ENCODE measurements at regions not wholly inside any gene's neighbourhood (a gene's known extent, or its start where the extent isn't known, plus 50 kb on each side); places are given as distances from the start of the nearest gene placed in this dataset.

- H4K20me1 ChIP-seq (replicated peaks; ENCODE audit: control insufficient read depth, insufficient read depth, low read length): no peaks in the 10 kb centered on the region
- FAIRE-seq: no peak
- no peak for DNase-seq (ENCODE audit: extremely low read depth in 1 of 4, low spot score in 3 of 4)
- no peak for ATAC-seq
- in situ Hi-C loops (cut with MboI): no loop called here
- no peaks in the 10 kb centered on the region for H3K9me3 ChIP-seq (replicated peaks; ENCODE audit: control insufficient read depth, insufficient read depth, low read depth, low read length)
- POLR2A ChIA-PET: no interaction called here
- no peak overlapping the region for H3K27ac ChIP-seq (ENCODE audit: extremely low read depth, low read depth, low read length)
- H3K4me1 ChIP-seq (replicated peaks in 1 of 2; ENCODE audit: control insufficient read depth in 2 of 2, insufficient read depth in 2 of 2, low read length in 2 of 2): no peaks in the 10 kb centered on the region
- no peaks in the 10 kb centered on the region for H3K27me3 ChIP-seq (ENCODE audit: control insufficient read depth in 2 of 2, insufficient read depth in 2 of 2, low read length in 2 of 2)
- TF ChIP-seq SREBF2 (CRISPR knock-in tag; IDR thresholded peaks at IDR 0.05): no peak
- H3K4me3 ChIP-seq: no peak overlapping the region
- H3K79me2 ChIP-seq (ENCODE audit: control insufficient read depth, insufficient read depth, low read length): no peaks in the 10 kb centered on the region
- no peak overlapping the region for H2AFZ ChIP-seq (ENCODE audit: low read depth, low read length)
- no peaks in the 10 kb centered on the region for H3K9me1 ChIP-seq (ENCODE audit: control insufficient read depth, insufficient read depth, low read length)
- no peaks in the 10 kb centered on the region for H3K36me3 ChIP-seq (ENCODE audit: control insufficient read depth, insufficient read depth, low read length)
- H3K4me2 ChIP-seq (ENCODE audit: insufficient read depth, low read length): no peak overlapping the region
- H3K9ac ChIP-seq (ENCODE audit: insufficient read depth in 1 of 2, low read depth in 2 of 2, low read length in 2 of 2): no peak overlapping the region
- BruUV-seq (replicated peaks): no TSS peak
- WGBS (ENCODE audit: insufficient coverage, low coverage, missing lambda C conversion rate): 0% methylated on average over 2 of the region's 2 CpGs
- CTCF ChIA-PET (ENCODE audit: low intra/inter-chr PET ratio): no interaction called here
- intact Hi-C loops (cut with micrococcal nuclease): no loop called here
These were observed 225.0 kb upstream of the SMIM21 start for GRCh38 chr18:75652528-75652927.

DNA sequence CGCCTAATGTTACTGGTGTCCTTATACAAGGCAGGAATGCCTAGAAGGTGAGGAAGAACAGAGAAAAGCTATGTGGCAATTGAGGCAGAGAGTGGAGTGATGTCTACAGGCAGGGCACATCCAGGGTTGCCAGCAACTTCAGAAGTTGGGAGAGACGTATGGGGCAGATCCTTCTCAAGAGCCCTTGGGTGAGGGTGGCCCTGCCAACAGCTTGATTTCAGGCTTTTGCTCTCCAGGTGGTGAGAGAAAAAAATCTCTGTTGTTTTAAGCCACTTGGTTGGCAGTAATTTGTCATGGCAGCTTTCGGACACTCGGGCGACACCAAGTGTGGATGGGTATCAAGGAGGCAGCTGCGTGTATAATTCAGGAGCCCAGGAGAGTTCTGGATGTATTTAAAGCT, 217.4 kb upstream of the SMIM21 start:
- Histone ChIP-seq H3K27ac (ENCODE audit: extremely low read depth, low read depth, low read length) (no peak overlapping the region), H3K9me3 (replicated peaks; ENCODE audit: control insufficient read depth, insufficient read depth, low read depth, low read length) (no peaks in the 10 kb centered on the region), H2AFZ (ENCODE audit: low read depth, low read length) (no peak overlapping the region), H3K4me1 (replicated peaks in 1 of 2; ENCODE audit: control insufficient read depth in 2 of 2, insufficient read depth in 2 of 2, low read length in 2 of 2) (no peaks in the 10 kb centered on the region), H3K4me2 (ENCODE audit: insufficient read depth, low read length) (no peak overlapping the region), H4K20me1 (replicated peaks; ENCODE audit: control insufficient read depth, insufficient read depth, low read length) (no peaks in the 10 kb centered on the region), H3K9ac (ENCODE audit: insufficient read depth in 1 of 2, low read depth in 2 of 2, low read length in 2 of 2) (no peak overlapping the region), H3K9me1 (ENCODE audit: control insufficient read depth, insufficient read depth, low read length) (no peaks in the 10 kb centered on the region), H3K79me2 (ENCODE audit: control insufficient read depth, insufficient read depth, low read length) (no peaks in the 10 kb centered on the region), H3K36me3 (ENCODE audit: control insufficient read depth, insufficient read depth, low read length) (no peaks in the 10 kb centered on the region), H3K27me3 (ENCODE audit: control insufficient read depth in 2 of 2, insufficient read depth in 2 of 2, low read length in 2 of 2) (peaks cover 0 to 5% of the 10 kb centered on the region in 2 experiments; a peak in 1 of 5 replicates), H3K4me3 (no peak overlapping the region)
- ATAC-seq: no peak
- ChIA-PET POLR2A (no interaction called here), CTCF (ENCODE audit: low intra/inter-chr PET ratio) (no interaction called here)
- no peak for TF ChIP-seq MAFF (IDR thresholded peaks at IDR 0.05; ENCODE audit: low read length)
- no peak for TF ChIP-seq ZNF76 (CRISPR knock-in tag; IDR thresholded peaks at IDR 0.05; ENCODE audit: borderline replicate concordance)
- no peak for TF ChIP-seq POLR2AphosphoS5 (IDR thresholded peaks at IDR 0.05; ENCODE audit: control insufficient read depth, insufficient read depth, low read depth, low read length)
- no peak for FAIRE-seq
- no TSS peak for BruUV-seq (replicated peaks)
- intact Hi-C loops (cut with micrococcal nuclease) (no loop called here), in situ Hi-C loops (cut with MboI) (no loop called here)
- DNase-seq (ENCODE audit: extremely low read depth in 1 of 4, low spot score in 3 of 4): no peak
- 0% methylated on average over 6 of the region's 6 CpGs for WGBS (ENCODE audit: insufficient coverage, low coverage, missing lambda C conversion rate)

Data from K562 (cell line).